Panc1 (cell line): ENCODE measurements at regions not wholly inside any gene's neighbourhood (a gene's known extent, or its start where the extent isn't known, plus 50 kb on each side); places are given as distances from the start of the nearest gene placed in this dataset.

Experiments
- ATAC-seq: fragments of 200-7000 bp; cut with Tn5 transposase; 2 replicates; pipeline ENCODE4 v1.9.1; 2020; ENCODE audit warnings: mild to moderate bottlenecking, moderate library complexity
- BruUV-seq: library from RNA; stranded (reverse); fragments of 400-500 nt; replicated peaks from 2 replicates; lab custom pipeline; 2021; lab: Mats Ljungman, UMichigan
- CTCF ChIA-PET: fragments of 300-600 bp; sonication (Branson Sonifier 250); formaldehyde crosslinking; loops from one replicate; lab custom pipeline; 2022; ENCODE audit warnings: antibody characterized with exemption; lab: Charles Lee
- POLR2A ChIA-PET: fragments of 300-600 bp; sonication (Branson Sonifier 250); formaldehyde crosslinking; loops from one replicate; lab custom pipeline; 2022; ENCODE audit warnings: antibody characterized with exemption; lab: Charles Lee
- DNase-seq: peaks from one replicate; pipeline ENCODE4 v3.0.0-alpha.2; 2010; ENCODE audit warnings: low read depth, low spot score
- H3K27ac ChIP-seq: 2 replicates; pipeline ENCODE4 v1.5.1; 2011; ENCODE audit warnings: mild to moderate bottlenecking, low read length, inconsistent platforms
- H3K27me3 ChIP-seq: fragments of 200-500 bp; sonication (Bioruptor generic); 2 replicates; pipeline ENCODE4 v1.6.0; 2014; ENCODE audit warnings: low read length, inconsistent platforms; ENCODE audit not compliant: control insufficient read depth, insufficient read depth
- H3K36me3 ChIP-seq: fragments of 200-500 bp; sonication (Bioruptor generic); 2 replicates; pipeline ENCODE4 v1.5.1; 2014; ENCODE audit warnings: inconsistent platforms, mild to moderate bottlenecking, low read length, moderate library complexity; ENCODE audit not compliant: control insufficient read depth, insufficient read depth
- H3K4me1 ChIP-seq: 2 replicates; pipeline ENCODE4 v1.5.1; 2011; ENCODE audit warnings: inconsistent platforms, mild to moderate bottlenecking, low read length, moderate library complexity; ENCODE audit not compliant: control insufficient read depth, insufficient read depth
- H3K4me3 ChIP-seq, 2 experiments: 2 replicates each; pipeline ENCODE4 v1.5.1; 2011 to 2012; ENCODE audit warnings: low read depth in 2 of 2, low read length in 2 of 2, mild to moderate bottlenecking in 2 of 2, inconsistent platforms in 1 of 2, moderate library complexity in 1 of 2
- H3K9me3 ChIP-seq: fragments of 200-500 bp; sonication (Bioruptor generic); 2 replicates; pipeline ENCODE4 v1.5.1; 2014; ENCODE audit warnings: low read depth, mild to moderate bottlenecking, inconsistent platforms, low read length, moderate library complexity; ENCODE audit not compliant: control insufficient read depth, insufficient read depth
- POLR2AphosphoS5 ChIP-seq: IDR thresholded peaks from 2 replicates; pipeline ENCODE4 v1.6.1; 2012; ENCODE audit warnings: mild to moderate bottlenecking, low read depth, low read length, moderate library complexity
- SIN3A ChIP-seq: IDR thresholded peaks from 2 replicates; pipeline ENCODE4 v1.6.1; 2012; ENCODE audit warnings: low read depth, mild to moderate bottlenecking, low read length, moderate library complexity, borderline replicate concordance; ENCODE audit not compliant: insufficient read depth
- TCF7L2 ChIP-seq: IDR thresholded peaks from 2 replicates; pipeline ENCODE4 v1.6.1; 2011; ENCODE audit warnings: mild to moderate bottlenecking, low read depth, low read length, inconsistent platforms
- in situ Hi-C: cut with HindIII; loops from 2 replicates; pipeline ENCODE4 v1.10.0; 2016; ENCODE audit warnings: low sequenced_read_pairs, low pct_unique_long_range_greater_than_20kb
- intact Hi-C: fragments of 100-400 bp; cut with micrococcal nuclease; formaldehyde crosslinking; loops from one replicate; pipeline ENCODE4 v1.10.0; 2022; ENCODE audit not compliant: unreplicated experiment
- TF ChIP-seq, protein P1 (sequence below), 2 experiments: IDR thresholded peaks; 2 replicates each; pipeline ENCODE4 v1.6.1; 2011 to 2012; ENCODE audit warnings: low read depth in 2 of 2, control low read depth in 1 of 2, low read length in 1 of 2, mild to moderate bottlenecking in 1 of 2, moderate library complexity in 1 of 2; ENCODE audit not compliant: insufficient read depth in 1 of 2
- TF ChIP-seq, protein P2 (sequence below): fragments of 450-650 bp; IDR thresholded peaks from 2 replicates; pipeline ENCODE4 v1.5.1; 2017; ENCODE audit warnings: mild to moderate bottlenecking

DNA sequence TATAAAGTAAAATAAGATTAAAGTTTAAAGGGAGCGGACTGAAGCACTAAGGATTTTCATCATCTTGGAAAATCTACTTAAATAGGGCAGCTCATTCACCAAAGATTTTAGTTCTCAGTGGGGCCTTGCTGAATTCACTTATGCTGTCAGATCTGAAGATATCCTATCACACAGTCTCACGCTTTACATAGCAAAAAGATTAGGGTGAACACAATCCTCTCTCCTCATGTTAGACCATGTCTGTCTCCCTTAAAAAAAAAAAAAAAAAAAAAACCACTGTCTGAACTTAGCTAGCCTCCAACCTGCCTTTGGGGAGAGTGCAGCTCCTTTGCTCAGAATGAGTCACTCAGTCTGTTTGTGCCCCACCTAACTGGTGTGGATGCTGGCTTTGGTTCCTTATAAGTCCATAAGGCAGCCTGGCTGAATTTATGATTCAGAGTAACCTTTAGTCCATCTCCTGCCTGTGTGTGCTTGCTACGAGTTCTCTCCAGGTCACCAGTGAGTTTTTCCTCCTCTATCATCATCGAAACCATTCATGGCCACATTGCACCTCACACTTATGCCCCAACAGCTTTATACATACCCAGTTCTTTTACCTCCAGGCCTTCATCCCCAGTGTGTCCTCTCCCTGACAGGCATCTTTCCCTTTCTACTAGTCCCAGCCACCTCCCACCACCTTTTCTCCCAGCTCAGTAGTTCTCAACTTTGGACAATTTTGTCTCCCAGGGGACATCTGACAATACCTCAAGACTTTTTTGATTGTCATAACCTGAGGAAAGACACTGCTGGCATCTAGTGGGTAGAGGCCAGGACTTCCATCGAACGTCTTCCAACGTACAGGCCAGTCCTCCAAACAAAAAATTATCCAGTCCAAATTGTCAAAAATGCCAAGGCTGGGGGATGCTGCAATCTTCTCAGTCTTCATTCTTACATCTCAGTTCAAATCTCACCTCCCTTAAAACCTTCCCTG lies 220.7 kb upstream of the EMCN start:
- TF ChIP-seq, protein P1, sequence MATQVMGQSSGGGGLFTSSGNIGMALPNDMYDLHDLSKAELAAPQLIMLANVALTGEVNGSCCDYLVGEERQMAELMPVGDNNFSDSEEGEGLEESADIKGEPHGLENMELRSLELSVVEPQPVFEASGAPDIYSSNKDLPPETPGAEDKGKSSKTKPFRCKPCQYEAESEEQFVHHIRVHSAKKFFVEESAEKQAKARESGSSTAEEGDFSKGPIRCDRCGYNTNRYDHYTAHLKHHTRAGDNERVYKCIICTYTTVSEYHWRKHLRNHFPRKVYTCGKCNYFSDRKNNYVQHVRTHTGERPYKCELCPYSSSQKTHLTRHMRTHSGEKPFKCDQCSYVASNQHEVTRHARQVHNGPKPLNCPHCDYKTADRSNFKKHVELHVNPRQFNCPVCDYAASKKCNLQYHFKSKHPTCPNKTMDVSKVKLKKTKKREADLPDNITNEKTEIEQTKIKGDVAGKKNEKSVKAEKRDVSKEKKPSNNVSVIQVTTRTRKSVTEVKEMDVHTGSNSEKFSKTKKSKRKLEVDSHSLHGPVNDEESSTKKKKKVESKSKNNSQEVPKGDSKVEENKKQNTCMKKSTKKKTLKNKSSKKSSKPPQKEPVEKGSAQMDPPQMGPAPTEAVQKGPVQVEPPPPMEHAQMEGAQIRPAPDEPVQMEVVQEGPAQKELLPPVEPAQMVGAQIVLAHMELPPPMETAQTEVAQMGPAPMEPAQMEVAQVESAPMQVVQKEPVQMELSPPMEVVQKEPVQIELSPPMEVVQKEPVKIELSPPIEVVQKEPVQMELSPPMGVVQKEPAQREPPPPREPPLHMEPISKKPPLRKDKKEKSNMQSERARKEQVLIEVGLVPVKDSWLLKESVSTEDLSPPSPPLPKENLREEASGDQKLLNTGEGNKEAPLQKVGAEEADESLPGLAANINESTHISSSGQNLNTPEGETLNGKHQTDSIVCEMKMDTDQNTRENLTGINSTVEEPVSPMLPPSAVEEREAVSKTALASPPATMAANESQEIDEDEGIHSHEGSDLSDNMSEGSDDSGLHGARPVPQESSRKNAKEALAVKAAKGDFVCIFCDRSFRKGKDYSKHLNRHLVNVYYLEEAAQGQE (IDR thresholded peaks at IDR 0.05; ENCODE audit: insufficient read depth in 1 of 2, low read depth in 2 of 2, low read length in 1 of 2) = no peak
- no peak for TF ChIP-seq POLR2AphosphoS5
- TF ChIP-seq SIN3A = no peak
- TF ChIP-seq, protein P2, sequence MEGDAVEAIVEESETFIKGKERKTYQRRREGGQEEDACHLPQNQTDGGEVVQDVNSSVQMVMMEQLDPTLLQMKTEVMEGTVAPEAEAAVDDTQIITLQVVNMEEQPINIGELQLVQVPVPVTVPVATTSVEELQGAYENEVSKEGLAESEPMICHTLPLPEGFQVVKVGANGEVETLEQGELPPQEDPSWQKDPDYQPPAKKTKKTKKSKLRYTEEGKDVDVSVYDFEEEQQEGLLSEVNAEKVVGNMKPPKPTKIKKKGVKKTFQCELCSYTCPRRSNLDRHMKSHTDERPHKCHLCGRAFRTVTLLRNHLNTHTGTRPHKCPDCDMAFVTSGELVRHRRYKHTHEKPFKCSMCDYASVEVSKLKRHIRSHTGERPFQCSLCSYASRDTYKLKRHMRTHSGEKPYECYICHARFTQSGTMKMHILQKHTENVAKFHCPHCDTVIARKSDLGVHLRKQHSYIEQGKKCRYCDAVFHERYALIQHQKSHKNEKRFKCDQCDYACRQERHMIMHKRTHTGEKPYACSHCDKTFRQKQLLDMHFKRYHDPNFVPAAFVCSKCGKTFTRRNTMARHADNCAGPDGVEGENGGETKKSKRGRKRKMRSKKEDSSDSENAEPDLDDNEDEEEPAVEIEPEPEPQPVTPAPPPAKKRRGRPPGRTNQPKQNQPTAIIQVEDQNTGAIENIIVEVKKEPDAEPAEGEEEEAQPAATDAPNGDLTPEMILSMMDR = no peak
- TF ChIP-seq TCF7L2 = no peak
- Histone ChIP-seq H3K27ac (no peak overlapping the region), H3K4me1 (no peaks in the 10 kb centered on the region), H3K27me3 (no peaks in the 10 kb centered on the region), H3K36me3 (no peaks in the 10 kb centered on the region), H3K4me3 (no peak overlapping the region), H3K9me3 (no peaks in the 10 kb centered on the region)
- intact Hi-C loops (no loop called here), in situ Hi-C loops (no loop called here)
- ChIA-PET POLR2A (no interaction called here), CTCF (no interaction called here)
- BruUV-seq = no TSS peak
- DNase-seq = peak; percentile 8
- ATAC-seq = no peak

DNA sequence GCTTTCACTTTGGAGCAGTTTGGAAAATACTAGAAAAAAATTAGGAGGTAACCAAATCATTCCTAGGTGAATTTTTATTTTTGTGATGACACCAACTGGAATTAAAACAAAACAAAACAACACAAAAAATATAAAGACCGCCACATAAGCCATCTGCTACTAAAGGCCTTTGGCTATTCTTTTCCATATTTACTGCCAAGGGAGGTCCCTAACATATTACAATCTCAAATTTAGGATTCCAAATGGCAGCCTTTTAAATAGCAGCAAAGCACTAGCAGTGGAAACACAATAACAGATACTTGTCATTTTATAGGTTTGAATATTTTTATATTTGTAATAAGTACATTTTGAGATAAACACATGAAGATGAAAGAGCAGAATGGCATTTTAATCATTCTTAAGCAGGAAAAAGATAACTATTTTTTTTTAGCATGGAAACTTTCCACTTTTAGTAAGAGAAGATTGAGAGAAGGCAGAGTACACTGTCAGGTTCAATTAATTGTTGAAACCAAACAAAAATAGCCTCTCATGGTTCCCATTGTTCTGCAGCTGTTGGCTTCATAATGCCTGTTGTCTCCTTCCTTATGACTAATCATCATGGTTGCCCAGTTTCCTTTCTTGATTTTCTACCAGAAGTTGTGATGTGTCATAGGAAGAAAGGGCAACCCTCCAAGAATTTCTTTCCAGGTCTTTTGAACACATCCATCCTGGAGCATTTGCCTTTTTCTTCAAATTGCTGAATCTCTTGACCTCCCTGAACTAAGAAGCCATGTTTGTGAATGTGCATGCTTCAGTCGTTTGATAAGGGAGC lies 219.0 kb upstream of the EMCN start:
- ATAC-seq (no peak), DNase-seq (no peak)
- ChIA-PET POLR2A (no interaction called here), CTCF (no interaction called here)
- no TSS peak for BruUV-seq
- H3K36me3 ChIP-seq = no peaks in the 10 kb centered on the region
- H3K27me3 ChIP-seq = no peaks in the 10 kb centered on the region
- no peak overlapping the region for H3K4me3 ChIP-seq
- intact Hi-C loops (no loop called here), in situ Hi-C loops (no loop called here)
- no peaks in the 10 kb centered on the region for H3K4me1 ChIP-seq
- no peak overlapping the region for H3K27ac ChIP-seq
- no peak for TF ChIP-seq SIN3A
- TF ChIP-seq POLR2AphosphoS5 = no peak
- TF ChIP-seq TCF7L2 = no peak
- TF ChIP-seq, protein P1 (IDR thresholded peaks at IDR 0.05; ENCODE audit: insufficient read depth in 1 of 2, low read depth in 2 of 2, low read length in 1 of 2) = no peak
- TF ChIP-seq, protein P2 = no peak
- H3K9me3 ChIP-seq = no peaks in the 10 kb centered on the region
